ENCODE measurements at regions not wholly inside any gene's neighbourhood (a gene's known extent, or its start where the extent isn't known, plus 50 kb on each side); places are given as distances from the start of the nearest gene placed in this dataset.
"Not testable (repeated sequence)": the region's sequence is repeated elsewhere in the genome, so short reads cannot be mapped to it uniquely, and the experiment has no call there.

GRCh38 chrX:128897621-128898020 is 625.7 kb downstream of the SMARCA1 start:
- no peaks in the 10 kb centered on the region for H3K27me3 Mint-ChIP-seq
- no peak for DNase-seq
- H3K36me3 Mint-ChIP-seq, result no peaks in the 10 kb centered on the region
- no peaks in the 10 kb centered on the region for H3K9me3 Mint-ChIP-seq
- H3K4me1 Mint-ChIP-seq, result no peaks in the 10 kb centered on the region
- H3K27ac Mint-ChIP-seq, result no peak overlapping the region
- CTCF ChIA-PET, result no interaction called here
- H3K4me3 Mint-ChIP-seq, result no peak overlapping the region

- no peaks in the 10 kb centered on the region for H3K36me3 Mint-ChIP-seq
- CTCF ChIA-PET, result no interaction called here
- no peak overlapping the region for H3K4me3 Mint-ChIP-seq
- DNase-seq, result no peak
- H3K4me1 Mint-ChIP-seq, result no peaks in the 10 kb centered on the region
- H3K27me3 Mint-ChIP-seq, result no peaks in the 10 kb centered on the region
- no peaks in the 10 kb centered on the region for H3K9me3 Mint-ChIP-seq
- H3K27ac Mint-ChIP-seq, result no peak overlapping the region
These were observed 631.7 kb downstream of the SMARCA1 start for GRCh38 chrX:128891554-128891953.

GRCh38 chrX:128884430-128884829 is 638.9 kb downstream of the SMARCA1 start:
- Mint-ChIP-seq H3K27me3 (no peaks in the 10 kb centered on the region), H3K9me3 (no peaks in the 10 kb centered on the region)
- CTCF ChIA-PET, result no interaction called here

GRCh38 chrX:128883650-128884049 is 639.6 kb downstream of the SMARCA1 start:
- Mint-ChIP-seq H3K4me1 (no peaks in the 10 kb centered on the region), H3K9me3 (no peaks in the 10 kb centered on the region), H3K27ac (no peak overlapping the region), H3K4me3 (no peak overlapping the region), H3K27me3 (no peaks in the 10 kb centered on the region), H3K36me3 (no peaks in the 10 kb centered on the region)
- CTCF ChIA-PET, result no interaction called here
- no peak for DNase-seq

More at GRCh38 chrX:128884430-128884829, 638.9 kb downstream of the SMARCA1 start:
- Mint-ChIP-seq H3K36me3 (no peaks in the 10 kb centered on the region), H3K27ac (no peak overlapping the region), H3K4me3 (no peak overlapping the region), H3K4me1 (no peaks in the 10 kb centered on the region)
- no peak for DNase-seq

GRCh38 chrX:128870361-128870760 is 652.9 kb downstream of the SMARCA1 start:
- H3K27ac Mint-ChIP-seq, result no peak overlapping the region
- DNase-seq, result no peak
- CTCF ChIA-PET, result no interaction called here
- H3K4me1 Mint-ChIP-seq, result no peaks in the 10 kb centered on the region
- no peaks in the 10 kb centered on the region for H3K36me3 Mint-ChIP-seq
- no peak overlapping the region for H3K4me3 Mint-ChIP-seq
- no peaks in the 10 kb centered on the region for H3K27me3 Mint-ChIP-seq
- H3K9me3 Mint-ChIP-seq, result no peaks in the 10 kb centered on the region

GRCh38 chrX:128862557-128862956 is 660.7 kb downstream of the SMARCA1 start:
- H3K27ac Mint-ChIP-seq, result no peak overlapping the region
- no peaks in the 10 kb centered on the region for H3K27me3 Mint-ChIP-seq
- H3K4me3 Mint-ChIP-seq, result no peak overlapping the region
- CTCF ChIA-PET, result no interaction called here
- no peaks in the 10 kb centered on the region for H3K4me1 Mint-ChIP-seq
- no peak for DNase-seq
- H3K9me3 Mint-ChIP-seq, result no peaks in the 10 kb centered on the region
- no peaks in the 10 kb centered on the region for H3K36me3 Mint-ChIP-seq

GRCh38 chrX:128848374-128848773 is 674.9 kb downstream of the SMARCA1 start:
- CTCF ChIA-PET, result no interaction called here
- Mint-ChIP-seq H3K4me1 (no peaks in the 10 kb centered on the region), H3K9me3 (no peaks in the 10 kb centered on the region), H3K27me3 (no peaks in the 10 kb centered on the region), H3K27ac (no peak overlapping the region), H3K4me3 (no peak overlapping the region), H3K36me3 (no peaks in the 10 kb centered on the region)
- no peak for DNase-seq

GRCh38 chrX:128846385-128846784 is 676.9 kb downstream of the SMARCA1 start:
- CTCF ChIA-PET, result no interaction called here

GRCh38 chrX:128818690-128819089 is 704.6 kb downstream of the SMARCA1 start:
- Mint-ChIP-seq H3K4me3 (no peak overlapping the region), H3K4me1 (no peaks in the 10 kb centered on the region), H3K9me3 (no peaks in the 10 kb centered on the region), H3K27ac (no peak overlapping the region), H3K36me3 (no peaks in the 10 kb centered on the region), H3K27me3 (no peaks in the 10 kb centered on the region)
- CTCF ChIA-PET, result no interaction called here
- DNase-seq, result no peak

More at GRCh38 chrX:128846385-128846784, 676.9 kb downstream of the SMARCA1 start:
- H3K36me3 Mint-ChIP-seq, result no peaks in the 10 kb centered on the region
- no peaks in the 10 kb centered on the region for H3K27me3 Mint-ChIP-seq
- DNase-seq, result no peak
- no peak overlapping the region for H3K27ac Mint-ChIP-seq
- H3K4me1 Mint-ChIP-seq, result no peaks in the 10 kb centered on the region
- H3K9me3 Mint-ChIP-seq, result no peaks in the 10 kb centered on the region
- no peak overlapping the region for H3K4me3 Mint-ChIP-seq

GRCh38 chrX:128816919-128817318 is 706.4 kb downstream of the SMARCA1 start:
- Mint-ChIP-seq H3K4me3 (no peak overlapping the region), H3K9me3 (no peaks in the 10 kb centered on the region), H3K27me3 (no peaks in the 10 kb centered on the region), H3K27ac (no peak overlapping the region), H3K36me3 (no peaks in the 10 kb centered on the region), H3K4me1 (no peaks in the 10 kb centered on the region)
- no peak for DNase-seq
- CTCF ChIA-PET, result no interaction called here

- CTCF ChIA-PET, result no interaction called here
- H3K9me3 Mint-ChIP-seq, result peaks cover 7% of the 10 kb centered on the region
- no peak for DNase-seq
- no peak overlapping the region for H3K4me3 Mint-ChIP-seq
- no peak overlapping the region for H3K27ac Mint-ChIP-seq
- no peaks in the 10 kb centered on the region for H3K4me1 Mint-ChIP-seq
- H3K36me3 Mint-ChIP-seq, result no peaks in the 10 kb centered on the region
- no peaks in the 10 kb centered on the region for H3K27me3 Mint-ChIP-seq
These were observed 715.9 kb downstream of the SMARCA1 start for GRCh38 chrX:128807367-128807766.

GRCh38 chrX:128805236-128805635 is 718.1 kb downstream of the SMARCA1 start:
- Mint-ChIP-seq H3K27me3 (no peaks in the 10 kb centered on the region), H3K9me3 (peaks cover 7% of the 10 kb centered on the region), H3K4me1 (no peaks in the 10 kb centered on the region), H3K27ac (no peak overlapping the region), H3K4me3 (no peak overlapping the region), H3K36me3 (no peaks in the 10 kb centered on the region)
- DNase-seq, result no peak
- CTCF ChIA-PET, result no interaction called here

GRCh38 chrX:128804828-128805227 is 718.5 kb downstream of the SMARCA1 start:
- H3K27me3 Mint-ChIP-seq, result no peaks in the 10 kb centered on the region

GRCh38 chrX:128800138-128800537 is 723.2 kb downstream of the SMARCA1 start:
- no peak overlapping the region for H3K27ac Mint-ChIP-seq
- DNase-seq, result no peak
- CTCF ChIA-PET, result no interaction called here
- no peaks in the 10 kb centered on the region for H3K36me3 Mint-ChIP-seq
- H3K4me1 Mint-ChIP-seq, result no peaks in the 10 kb centered on the region
- no peak overlapping the region for H3K4me3 Mint-ChIP-seq
- H3K9me3 Mint-ChIP-seq, result no peaks in the 10 kb centered on the region
- H3K27me3 Mint-ChIP-seq, result no peaks in the 10 kb centered on the region

More at GRCh38 chrX:128804828-128805227, 718.5 kb downstream of the SMARCA1 start:
- Mint-ChIP-seq H3K27ac (no peak overlapping the region), H3K4me3 (no peak overlapping the region), H3K9me3 (peaks cover 7% of the 10 kb centered on the region), H3K4me1 (no peaks in the 10 kb centered on the region), H3K36me3 (no peaks in the 10 kb centered on the region)
- DNase-seq, result no peak
- CTCF ChIA-PET, result no interaction called here

GRCh38 chrX:128783139-128783538 is 730.9 kb upstream of the ACTRT1 start:
- H3K27me3 Mint-ChIP-seq, CTCF ChIA-PET, H3K36me3 Mint-ChIP-seq: not testable (repeated sequence)
- Mint-ChIP-seq H3K27ac (peak overlapping the region; percentile 75), H3K4me1 (peaks cover 27% of the 10 kb centered on the region), H3K4me3 (peak overlapping the region; percentile 49), H3K9me3 (peaks cover 11% of the 10 kb centered on the region)
- DNase-seq, result peak; percentile 20

GRCh38 chrX:128781506-128781905 is 729.3 kb upstream of the ACTRT1 start:
- peaks cover 13% of the 10 kb centered on the region for H3K9me3 Mint-ChIP-seq
- H3K4me3 Mint-ChIP-seq, result no peak overlapping the region
- peak; percentile 31 for DNase-seq
- H3K4me1 Mint-ChIP-seq, result peaks cover 27% of the 10 kb centered on the region
- H3K36me3 Mint-ChIP-seq, result no peaks in the 10 kb centered on the region
- CTCF ChIA-PET, result no interaction called here
- no peaks in the 10 kb centered on the region for H3K27me3 Mint-ChIP-seq
- no peak overlapping the region for H3K27ac Mint-ChIP-seq

All from activated naive CD4-positive, alpha-beta T cell treated with anti-CD3 and anti-CD28 coated beads, Interleukin-2, amount 10 ng/mL, durations not matched to agents 7 days and 5 days (primary cell).